Ammon's horn (tissue), 1 donor: ENCODE measurements at regions not wholly inside any gene's neighbourhood (a gene's known extent, or its start where the extent isn't known, plus 50 kb on each side); places are given as distances from the start of the nearest gene placed in this dataset.

Source experiments
- DNase-seq: peaks from one replicate; pipeline ENCODE4 v3.0.0-alpha.2; 2016; ENCODE audit warnings: low spot score

DNA sequence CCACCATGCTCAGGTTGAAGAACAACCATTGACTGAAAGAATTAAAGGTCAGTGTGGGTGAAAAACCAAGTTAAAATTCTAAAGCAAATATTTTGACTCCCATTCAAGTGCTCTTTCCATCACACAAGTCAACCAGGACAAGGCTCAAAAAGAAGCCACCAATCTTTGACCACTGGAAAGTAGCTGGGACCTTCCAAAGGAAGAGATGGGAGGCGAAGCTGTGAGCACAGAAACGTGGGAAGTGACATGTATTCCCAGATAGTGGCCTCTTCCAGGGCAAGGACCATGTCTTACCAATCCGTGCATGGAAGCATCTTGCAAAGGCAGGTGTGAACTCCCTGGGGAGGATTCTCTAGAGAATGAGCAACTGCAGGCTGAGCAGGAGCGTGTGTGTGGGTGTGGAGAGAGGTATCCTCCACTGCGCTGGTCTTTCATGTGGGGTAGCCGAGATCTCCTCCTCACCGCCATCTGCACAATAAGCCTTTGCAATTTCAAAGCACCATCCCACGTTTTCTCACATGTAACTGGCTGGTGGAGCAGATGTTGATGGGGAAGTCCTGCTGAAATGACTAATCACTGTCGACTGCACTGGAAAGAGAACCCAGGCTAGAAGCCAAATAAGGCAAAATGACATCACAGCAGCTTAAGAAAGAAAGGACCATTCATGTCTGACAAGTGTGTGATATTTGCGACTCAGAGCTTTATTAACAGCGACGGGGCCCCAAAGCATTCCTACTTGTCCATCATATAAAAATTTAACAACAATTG is 189.4 kb upstream of the RREB1 start:
- DNase-seq: peak; percentile 49

DNA sequence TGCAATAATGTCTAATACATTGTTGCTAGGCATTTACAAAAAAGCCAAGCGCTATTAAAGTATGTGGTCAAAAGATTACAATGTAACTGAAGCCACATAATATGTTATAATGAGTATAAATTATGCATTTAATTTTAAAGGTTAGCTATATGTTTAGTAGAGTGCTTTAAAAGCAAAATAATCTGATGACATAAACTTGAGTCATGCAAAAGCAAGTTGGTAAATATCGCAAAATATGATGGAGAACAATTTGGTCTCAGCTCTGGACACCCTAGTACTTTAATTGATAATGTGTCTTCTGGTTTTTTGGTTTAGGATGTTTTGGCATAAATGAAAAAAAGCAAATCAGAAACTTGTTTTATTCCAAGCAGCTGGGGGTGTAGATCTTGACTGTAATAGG is 188.6 kb upstream of the RREB1 start:
- DNase-seq: no peak

DNA sequence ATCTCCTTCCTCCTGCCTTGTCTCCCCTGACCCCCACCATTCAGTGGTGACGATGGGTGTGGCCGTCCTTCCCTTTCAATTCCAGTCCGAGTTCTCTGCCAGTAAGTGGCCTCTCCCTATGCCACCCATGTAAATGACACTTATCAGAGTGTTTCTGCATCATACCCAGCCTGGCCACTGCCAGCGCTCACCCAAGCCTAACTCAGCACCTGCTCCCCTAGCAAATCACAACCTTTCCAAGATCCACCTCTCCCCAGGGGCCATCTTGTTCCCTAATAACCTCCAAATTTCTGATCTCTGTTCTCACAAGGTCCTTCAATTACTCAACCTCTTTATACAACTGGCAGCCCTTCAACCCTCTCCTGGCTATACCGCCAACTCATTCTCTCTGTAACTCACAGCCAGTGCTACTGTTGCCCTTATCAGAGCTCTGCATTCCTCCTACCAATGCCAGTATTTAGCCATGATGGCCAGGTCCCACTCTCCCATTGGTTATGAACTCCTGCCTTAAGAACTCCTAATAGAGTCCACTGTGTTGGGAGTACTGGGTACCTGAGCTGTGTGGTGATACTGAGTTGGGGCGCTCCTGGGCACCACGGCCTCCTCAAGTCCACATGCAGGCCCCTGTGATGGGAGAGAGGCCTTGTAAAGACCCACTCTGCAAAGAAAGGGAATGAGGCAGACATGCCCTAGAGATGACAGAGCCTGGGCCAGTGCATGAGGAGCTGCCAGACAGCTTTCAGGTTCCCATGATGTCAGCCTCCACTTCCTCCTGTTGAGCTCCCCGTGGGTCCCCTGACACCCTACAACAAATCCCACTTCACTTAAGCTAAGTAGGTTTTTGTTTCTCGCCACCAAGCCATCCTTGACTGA is 187.4 kb upstream of the RREB1 start:
- DNase-seq: no peak

DNA sequence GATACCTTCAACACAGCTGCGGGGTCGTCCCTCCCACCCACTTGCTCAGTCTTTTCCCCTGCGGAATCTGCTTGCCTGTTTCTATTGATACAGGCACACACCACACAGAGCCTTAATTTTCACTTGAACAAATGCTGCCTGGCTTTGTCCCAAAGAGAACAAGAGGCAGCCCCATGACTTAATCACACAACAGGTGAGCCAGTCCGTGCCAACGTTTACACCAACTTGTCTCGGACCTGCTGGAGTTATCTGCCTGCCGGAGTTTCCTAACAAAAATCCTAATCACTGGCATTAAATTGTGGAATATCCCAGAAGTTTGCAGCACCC is 186.8 kb upstream of the RREB1 start:
- no peak for DNase-seq

DNA sequence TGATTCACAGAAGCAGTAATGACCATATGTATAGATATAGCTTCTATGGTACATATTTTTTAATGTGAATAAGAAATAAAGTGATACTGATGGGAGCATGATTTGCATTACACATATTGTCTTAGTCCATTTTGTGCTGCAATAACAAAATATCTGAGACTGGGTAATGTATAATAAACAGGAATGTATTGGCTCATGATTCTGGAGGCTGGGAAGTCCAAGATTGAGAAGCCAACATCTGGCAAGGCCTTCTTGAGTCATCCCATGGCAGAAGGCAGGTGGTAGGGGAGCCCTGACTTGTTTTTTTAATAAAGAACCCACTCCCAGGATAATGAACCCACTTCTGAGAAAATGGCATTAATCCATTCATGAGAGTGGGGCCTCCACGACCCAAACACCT is 185.6 kb upstream of the RREB1 start:
- no peak for DNase-seq

DNA sequence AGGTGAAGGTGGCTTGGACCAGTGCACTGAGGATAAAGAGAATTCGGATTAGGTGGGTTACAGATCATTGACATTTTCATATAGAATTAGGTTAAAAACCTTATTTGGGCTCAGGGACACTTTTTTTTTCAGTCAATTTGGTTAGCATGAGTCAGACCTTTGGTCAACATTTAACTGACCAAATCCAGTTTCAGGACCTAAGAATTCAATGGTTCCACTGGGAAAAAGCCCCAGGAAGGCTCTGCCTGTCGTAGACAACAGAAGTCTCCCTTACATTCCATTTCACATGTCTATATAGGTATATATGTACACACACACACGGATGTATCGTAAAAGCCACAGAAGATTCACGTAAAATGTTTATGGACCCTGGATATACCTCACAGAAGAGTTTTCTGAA is 184.2 kb upstream of the RREB1 start:
- no peak for DNase-seq

DNA sequence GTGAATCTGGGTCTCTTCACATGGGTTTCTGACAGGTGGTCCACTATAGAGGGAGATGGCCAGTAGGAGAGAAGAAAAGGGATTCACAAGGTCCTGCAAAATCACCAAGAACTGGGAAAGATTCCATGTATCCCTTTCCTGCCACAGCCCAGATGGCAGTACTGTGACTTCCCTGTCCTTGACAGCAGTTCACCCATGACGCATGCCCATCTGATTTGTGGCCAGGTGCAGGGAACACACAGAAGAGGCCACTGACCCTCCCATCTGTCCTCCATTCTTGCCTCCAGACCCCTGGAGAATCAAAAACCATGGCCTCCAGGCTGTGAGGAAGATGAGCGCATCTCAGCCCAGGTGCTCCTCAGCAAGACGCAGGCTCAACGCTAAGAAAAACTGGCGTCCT is 183.1 kb upstream of the RREB1 start:
- DNase-seq: no peak

DNA sequence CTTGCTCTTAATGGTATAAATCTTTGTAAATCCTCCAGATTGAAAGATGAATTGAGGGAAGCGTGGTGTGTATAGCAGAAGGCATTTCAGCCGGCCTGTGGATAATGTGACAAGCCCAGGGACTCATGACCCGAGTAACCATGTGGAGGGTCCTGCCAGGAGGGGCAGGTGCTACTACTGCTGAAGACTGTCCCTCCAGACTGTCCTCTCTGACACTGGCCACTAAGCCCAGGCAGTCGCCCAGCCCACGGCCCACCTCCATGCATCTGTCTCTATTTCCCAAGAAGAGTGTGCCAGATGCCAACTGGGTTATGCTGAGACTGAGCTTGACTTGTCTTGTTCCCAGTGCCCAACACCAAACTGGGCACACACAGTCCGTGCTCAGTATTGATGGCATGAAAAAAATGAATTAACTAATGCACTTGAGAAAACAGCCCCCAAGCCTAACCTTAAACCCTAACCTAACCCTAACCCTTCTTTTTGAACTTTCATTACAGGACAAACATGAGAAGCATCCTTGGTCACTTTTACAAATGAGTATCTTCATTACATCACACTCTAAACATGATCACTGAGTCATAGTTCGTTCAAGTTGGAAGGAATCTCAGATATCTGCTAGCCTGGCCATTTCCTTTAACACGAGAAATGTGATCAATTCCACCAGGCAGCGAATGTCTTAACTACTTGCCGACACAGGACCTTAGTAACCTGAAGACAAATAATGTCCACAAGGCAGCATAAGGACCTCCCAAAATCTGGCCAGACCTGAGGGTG is 182.2 kb upstream of the RREB1 start:
- DNase-seq: no peak

DNA sequence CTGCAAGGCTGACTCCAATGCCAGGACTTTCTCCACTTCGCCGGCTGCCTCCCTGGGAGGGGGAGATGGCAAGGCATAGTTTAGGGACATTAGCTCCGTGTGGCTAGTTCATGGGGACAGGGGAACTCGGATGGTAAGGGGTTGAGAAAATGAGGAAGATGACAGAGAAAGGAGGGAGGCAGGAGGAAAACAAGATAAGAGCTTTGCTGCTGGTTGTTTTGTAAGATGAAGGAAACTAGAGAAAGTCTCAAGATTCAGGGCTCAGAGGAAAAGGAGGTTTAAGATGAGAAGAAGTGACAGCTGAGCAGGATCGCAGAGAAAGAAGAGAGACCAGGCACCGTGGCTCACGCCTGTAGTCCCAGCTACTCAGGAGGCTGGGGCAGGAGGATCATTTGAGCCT is 180.9 kb upstream of the RREB1 start:
- DNase-seq: no peak

DNA sequence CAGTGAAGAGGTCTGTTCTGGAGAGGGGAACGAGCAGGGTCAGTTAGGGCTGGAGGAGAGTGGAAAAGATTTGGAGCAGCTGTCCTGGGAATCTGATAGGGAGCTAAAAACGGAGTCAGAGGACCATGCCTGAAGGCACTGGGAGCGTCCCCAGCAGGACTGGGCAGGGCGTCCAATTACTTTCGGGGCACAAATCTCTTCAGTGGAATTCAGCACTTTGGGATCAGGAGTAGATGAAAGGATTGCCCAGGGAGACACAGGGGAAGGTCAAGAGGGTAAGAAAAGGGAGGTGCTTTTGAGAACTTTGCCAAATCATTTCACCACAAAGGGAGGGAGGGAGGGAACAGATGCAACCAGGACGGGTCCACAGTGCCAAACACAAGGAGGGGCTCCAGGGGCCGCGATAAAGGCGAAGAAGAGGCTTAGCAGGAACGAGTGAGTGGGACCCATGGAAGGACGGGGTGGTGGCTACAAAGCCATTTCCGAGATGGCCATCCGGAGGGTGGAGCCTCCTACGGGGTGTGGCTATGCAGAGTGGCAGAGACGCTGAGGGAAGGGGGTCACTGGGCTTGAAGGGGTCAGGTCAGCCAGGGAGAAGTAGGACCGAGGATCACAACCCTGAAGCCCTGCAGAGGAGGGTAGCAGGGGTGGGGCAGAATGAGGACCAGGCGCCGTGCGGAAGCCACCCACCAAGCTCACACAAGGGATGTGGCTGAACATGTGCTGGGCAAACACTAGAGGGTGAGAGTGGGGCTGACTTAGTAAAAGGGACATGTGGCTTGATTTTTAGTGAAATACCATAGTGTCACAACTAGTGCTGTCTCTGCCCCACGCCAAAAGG is 180.0 kb upstream of the RREB1 start:
- no peak for DNase-seq

DNA sequence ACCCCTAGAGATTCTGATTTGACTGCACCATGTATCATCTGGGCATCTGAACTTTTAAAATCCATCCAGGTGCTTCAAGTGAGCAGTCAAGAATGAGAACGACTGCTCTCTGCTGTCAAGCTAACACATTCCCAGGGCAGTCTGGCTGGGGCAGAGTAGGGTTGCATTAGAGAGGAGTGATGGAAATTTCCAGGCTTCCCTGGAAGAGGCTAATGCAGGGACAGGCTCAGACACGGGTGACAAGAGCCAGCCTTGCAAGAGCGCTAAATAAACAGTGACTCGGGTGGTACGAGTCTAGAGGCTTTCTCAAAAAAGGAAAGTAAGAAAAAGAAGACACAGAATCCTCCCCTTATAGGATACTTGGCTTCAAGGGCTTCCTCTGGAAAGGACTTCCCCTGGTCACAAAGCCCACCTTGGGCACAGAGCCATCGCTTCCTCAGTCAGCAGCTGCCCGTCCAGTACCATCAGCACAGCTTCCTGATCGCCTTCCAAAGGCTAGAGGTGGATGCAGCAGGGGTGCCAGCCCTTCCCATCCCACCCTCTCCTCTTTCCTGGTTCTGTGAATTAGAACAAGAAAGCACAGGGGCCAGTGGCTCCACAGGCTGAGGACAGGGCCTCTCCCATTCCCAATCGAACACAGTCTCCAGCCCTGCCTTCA is 177.4 kb upstream of the RREB1 start:
- no peak for DNase-seq

DNA sequence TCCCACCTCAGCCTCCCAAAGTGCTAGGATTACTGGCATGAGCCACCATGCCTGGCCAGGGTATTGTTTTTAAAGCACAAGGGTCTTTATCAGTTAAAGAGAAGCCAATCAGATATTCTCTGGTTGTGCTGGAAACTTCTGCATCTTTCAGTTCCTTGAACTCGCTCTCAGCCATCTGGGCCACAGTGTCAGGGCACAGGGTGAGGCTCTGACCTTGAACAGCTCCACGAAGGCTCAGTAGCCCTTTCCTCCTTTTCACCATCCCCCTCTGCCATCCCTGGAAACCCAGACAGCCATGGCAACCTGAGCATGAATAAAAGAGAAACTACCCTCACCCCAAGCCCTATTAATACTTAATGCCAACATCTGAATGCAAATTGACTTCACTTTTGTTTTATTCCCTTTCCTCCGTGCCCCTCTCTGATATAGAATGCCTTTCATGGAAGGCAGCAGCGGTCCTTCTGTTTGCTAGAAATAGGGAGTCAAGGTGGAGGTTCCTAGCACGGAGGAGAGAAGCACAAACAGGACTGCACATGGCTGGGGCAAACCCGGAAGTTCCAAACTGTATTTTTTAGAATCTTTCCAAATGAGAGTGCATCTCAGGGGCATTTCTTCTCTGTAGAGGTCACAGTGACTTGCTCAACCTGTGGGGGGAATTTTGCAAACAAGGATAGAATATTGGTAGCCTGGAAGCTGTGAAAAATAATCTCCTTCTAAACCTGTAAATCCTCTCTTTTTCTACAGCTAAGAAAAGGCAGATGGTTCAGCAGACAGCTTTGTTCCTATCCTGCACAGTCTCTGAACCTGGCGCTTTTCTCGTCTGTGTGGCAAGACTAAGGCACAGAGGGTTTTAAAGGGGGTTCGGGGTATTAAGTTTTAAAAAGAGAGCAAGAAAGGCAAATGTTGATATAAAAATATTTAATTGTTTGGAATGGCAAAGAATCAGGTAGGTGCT is 176.4 kb upstream of the RREB1 start:
- no peak for DNase-seq

DNA sequence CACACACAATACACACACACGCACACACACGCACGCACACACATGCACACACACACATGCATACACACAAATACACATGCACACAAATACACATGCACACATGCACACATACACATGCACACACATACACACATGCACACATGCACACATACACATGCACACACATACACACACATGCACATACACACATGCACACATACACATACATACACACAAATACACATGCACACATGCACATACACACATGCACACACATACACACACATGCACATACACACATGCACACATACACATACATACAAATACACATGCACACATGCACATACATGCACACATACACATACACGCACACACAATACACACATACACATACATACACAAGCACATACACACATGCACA is 175.4 kb upstream of the RREB1 start:
- no peak for DNase-seq

DNA sequence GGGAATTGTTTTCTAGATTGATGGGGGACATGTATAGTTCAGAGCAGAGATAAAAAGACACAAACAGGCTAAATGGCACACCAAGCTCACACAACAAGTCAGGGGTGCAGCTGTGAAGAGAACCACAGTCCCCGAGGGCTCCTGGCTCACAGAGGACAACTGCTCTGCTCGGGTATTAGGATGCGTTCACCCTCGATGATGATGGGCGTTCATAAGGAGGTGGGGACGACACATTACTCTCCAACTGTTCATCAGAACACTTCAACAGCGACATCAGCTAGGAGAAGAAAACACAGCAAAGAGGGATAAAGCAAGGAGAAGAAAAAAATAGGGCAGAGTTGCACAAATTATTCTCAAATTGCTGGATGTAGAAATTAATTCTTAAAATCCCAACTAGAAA is 174.8 kb upstream of the RREB1 start:
- no peak for DNase-seq

DNA sequence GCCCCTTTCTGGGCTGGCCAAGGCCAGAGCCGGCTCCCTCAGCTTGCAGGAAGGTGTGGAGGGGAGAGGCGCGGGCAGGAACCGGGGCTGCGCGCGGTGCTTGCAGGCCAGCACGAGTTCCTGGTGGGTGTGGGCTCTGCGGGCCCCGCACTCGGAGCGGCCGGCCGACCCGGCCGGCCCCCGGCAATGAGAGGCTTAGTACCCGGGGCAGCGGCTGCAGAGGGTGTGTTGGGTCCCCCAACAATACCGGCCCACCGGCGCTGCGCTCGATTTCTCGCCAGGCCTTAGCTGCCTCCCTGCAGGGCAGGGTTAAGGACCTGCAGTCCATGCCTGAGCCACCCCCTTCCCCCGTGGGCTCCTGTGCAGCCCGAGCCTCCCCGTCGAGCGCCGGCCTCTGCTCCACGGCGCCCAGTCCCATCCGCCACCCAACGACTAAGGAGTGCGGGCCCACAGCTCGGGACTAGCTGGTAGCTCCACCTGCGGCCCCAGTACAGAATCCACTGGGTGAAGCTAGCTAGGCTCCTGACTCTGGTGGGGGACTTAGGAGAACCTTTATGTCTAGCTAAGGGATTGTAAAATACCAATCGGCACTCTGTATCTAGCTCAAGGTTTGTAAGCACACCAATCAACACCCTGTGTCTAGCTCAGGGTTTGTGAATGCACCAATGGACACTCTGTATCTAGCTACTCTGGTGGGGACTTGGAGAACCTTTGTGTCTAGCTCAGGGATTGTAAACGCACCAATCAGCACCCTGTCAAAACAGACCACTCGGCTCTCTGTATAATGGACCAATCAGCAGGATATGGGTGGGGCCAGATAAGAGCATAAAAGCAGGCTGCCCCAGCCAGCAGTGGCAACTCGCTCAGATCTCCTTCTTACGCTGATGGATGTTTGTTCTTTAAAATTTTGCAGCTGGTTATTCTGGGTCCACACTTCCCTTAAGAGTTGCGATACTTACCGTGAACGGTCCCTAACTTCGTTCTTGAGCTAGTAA is 167.4 kb upstream of the RREB1 start:
- no peak for DNase-seq

DNA sequence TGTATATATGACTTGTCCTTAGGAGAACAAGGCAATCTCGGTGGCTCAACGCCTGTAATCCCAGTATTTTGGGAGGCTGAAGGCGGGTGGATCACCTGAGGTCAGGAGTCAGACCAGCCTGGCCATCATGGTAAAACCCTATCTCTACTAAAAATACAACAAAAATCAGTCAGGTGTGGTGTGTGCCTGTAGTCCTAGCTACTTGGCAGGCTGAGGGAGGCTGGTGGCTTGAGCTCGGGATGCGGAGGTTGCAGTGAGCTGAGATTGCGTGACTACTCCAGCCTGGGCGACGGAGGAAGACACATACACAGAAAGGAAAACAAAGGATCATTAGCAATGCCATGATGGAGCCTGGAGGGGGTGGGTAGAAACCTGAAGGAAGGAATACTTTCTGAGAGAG is 166.6 kb upstream of the RREB1 start:
- no peak for DNase-seq

DNA sequence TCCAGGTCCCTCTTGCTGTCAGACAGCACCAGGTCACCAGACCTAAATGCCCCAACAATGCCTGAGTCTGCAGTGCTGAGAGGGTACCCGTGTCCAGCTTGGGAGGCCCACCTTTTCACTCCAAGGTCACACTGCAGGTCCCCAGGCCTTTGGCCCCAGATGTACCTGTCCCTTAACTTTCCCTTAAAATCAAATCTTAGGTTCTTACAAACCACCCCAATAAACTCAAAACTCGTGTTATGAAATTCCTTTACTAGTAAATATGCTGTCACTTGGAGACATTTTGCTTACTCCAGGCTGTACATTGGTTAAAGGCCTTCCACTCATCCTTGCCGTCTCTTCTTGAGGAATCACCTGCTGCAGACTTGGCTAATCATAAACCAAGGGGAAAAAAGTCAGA is 165.7 kb upstream of the RREB1 start:
- DNase-seq: no peak

DNA sequence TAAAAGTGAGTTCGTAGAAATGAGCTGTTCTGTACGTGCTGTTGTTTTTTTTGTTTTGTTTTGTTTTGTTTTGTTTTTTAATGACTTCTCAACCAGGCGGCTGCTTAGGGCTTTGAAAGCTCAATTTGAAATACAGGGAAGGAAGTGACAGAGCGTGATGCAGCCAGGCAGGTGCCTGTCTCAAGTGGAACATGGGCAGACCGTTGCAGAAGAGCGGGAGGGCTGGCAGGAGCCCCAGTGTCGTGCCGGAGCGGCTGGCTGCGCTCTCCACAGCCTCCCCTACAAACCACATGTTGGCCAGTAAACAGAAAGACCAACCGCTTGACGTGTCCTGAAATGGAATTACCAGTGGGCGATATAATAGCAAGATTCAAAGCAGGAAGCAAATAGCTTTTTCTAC is 164.9 kb upstream of the RREB1 start:
- peak; percentile 61 for DNase-seq

DNA sequence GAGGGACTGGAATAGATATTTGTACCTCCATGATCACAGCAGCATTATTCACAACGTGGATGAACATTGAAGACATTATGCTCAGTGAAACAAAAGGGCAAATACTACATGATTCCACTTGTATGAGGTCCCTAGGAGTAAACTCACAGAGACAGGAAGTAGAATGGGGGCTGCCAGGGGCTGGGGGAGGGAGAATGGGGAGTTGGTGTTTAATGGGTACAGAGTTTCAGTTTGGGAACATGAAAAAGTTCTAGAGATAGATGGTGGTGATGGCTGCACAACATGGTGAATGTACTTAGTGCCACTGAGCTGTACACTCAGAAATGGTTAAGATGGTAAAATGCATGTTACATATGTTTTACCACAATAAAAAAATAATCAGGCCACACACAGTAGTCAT is 164.3 kb upstream of the RREB1 start:
- no peak for DNase-seq
